GM23248 (cell line): ENCODE measurements at regions not wholly inside any gene's neighbourhood (a gene's known extent, or its start where the extent isn't known, plus 50 kb on each side); places are given as distances from the start of the nearest gene placed in this dataset.

Experiments
- EZH2 ChIP-seq: fragments of 200-600 bp; sonication (generic); IDR thresholded peaks from 2 replicates; pipeline ENCODE4 v1.6.1; 2018; ENCODE audit warnings: antibody characterized with exemption, mild to moderate bottlenecking; ENCODE audit not compliant: insufficient read depth, poor library complexity, severe bottlenecking
- EZH2phosphoT487 ChIP-seq: fragments of 200-600 bp; sonication (generic); IDR thresholded peaks from 2 replicates; pipeline ENCODE4 v1.6.1; 2018; ENCODE audit warnings: antibody characterized with exemption, moderate library complexity, mild to moderate bottlenecking, low read depth; ENCODE audit not compliant: insufficient read depth

GRCh38 chr17:52442350-52442749 is 283.8 kb upstream of the CA10 start:
- no peak for TF ChIP-seq EZH2
- no peak for TF ChIP-seq EZH2phosphoT487
